HEK293T (cell line): ENCODE measurements at regions not wholly inside any gene's neighbourhood (a gene's known extent, or its start where the extent isn't known, plus 50 kb on each side); places are given as distances from the start of the nearest gene placed in this dataset.

Experiments
- CTCF ChIA-PET: fragments of 350-600 bp; formaldehyde crosslinking; extraction: SDS; loops from one replicate; lab custom pipeline; 2021; ENCODE audit warnings: antibody characterized with exemption, inconsistent platforms; lab: Yijun Ruan, JAX
- POLR2A ChIA-PET: fragments of 350-600 bp; formaldehyde crosslinking; extraction: SDS; loops from one replicate; lab custom pipeline; 2020; ENCODE audit warnings: antibody characterized with exemption, inconsistent platforms; lab: Yijun Ruan, JAX
- DNase-seq: peaks from one replicate; pipeline ENCODE4 v3.0.0; 2012; ENCODE audit warnings: mixed read lengths; ENCODE audit errors: extremely low spot score
- ARNT ChIP-seq: fragments of 450-650 bp; IDR thresholded peaks from 2 replicates; pipeline ENCODE4 v1.6.1; 2017; ENCODE audit warnings: mild to moderate bottlenecking
- BHLHE40 ChIP-seq: fragments of 450-650 bp; IDR thresholded peaks from 2 replicates; pipeline ENCODE4 v1.6.1; 2016; ENCODE audit warnings: mild to moderate bottlenecking, moderate library complexity, borderline replicate concordance
- CTBP1 ChIP-seq: fragments of 450-650 bp; IDR thresholded peaks from 2 replicates; pipeline ENCODE4 v1.6.1; 2016; ENCODE audit warnings: borderline replicate concordance
- ELF4 ChIP-seq: fragments of 450-650 bp; IDR thresholded peaks from 2 replicates; pipeline ENCODE4 v1.6.1; 2017; ENCODE audit warnings: antibody characterized with exemption
- FOXA1 ChIP-seq: fragments of 450-650 bp; IDR thresholded peaks from 2 replicates; pipeline ENCODE4 v1.6.1; 2016; ENCODE audit warnings: mild to moderate bottlenecking
- FOXK2 ChIP-seq: fragments of 450-650 bp; IDR thresholded peaks from 2 replicates; pipeline ENCODE4 v1.6.1; 2016; ENCODE audit warnings: mild to moderate bottlenecking
- FOXM1 ChIP-seq: fragments of 450-650 bp; IDR thresholded peaks from 2 replicates; pipeline ENCODE4 v1.6.1; 2017; ENCODE audit warnings: mild to moderate bottlenecking, borderline replicate concordance
- HDGF ChIP-seq: fragments of 450-650 bp; IDR thresholded peaks from 2 replicates; pipeline ENCODE4 v1.6.1; 2017; ENCODE audit warnings: antibody characterized with exemption, borderline replicate concordance
- L3MBTL2 ChIP-seq: fragments of 450-650 bp; conservative IDR thresholded peaks from 2 replicates; pipeline ENCODE4 v1.6.1; 2016; ENCODE audit warnings: mild to moderate bottlenecking
- LEF1 ChIP-seq: fragments of 450-650 bp; IDR thresholded peaks from 2 replicates; pipeline ENCODE4 v1.6.1; 2017; ENCODE audit warnings: mild to moderate bottlenecking, borderline replicate concordance
- NFRKB ChIP-seq: fragments of 450-650 bp; IDR thresholded peaks from 2 replicates; pipeline ENCODE4 v1.6.1; 2016; ENCODE audit warnings: mild to moderate bottlenecking, moderate library complexity
- PKNOX1 ChIP-seq: fragments of 450-650 bp; IDR thresholded peaks from 2 replicates; pipeline ENCODE4 v1.6.1; 2016
- SP1 ChIP-seq: fragments of 450-650 bp; IDR thresholded peaks from 2 replicates; pipeline ENCODE4 v1.6.1; 2017
- SUZ12 ChIP-seq: fragments of 450-650 bp; IDR thresholded peaks from 2 replicates; pipeline ENCODE4 v1.6.1; 2016; ENCODE audit warnings: mild to moderate bottlenecking
- TARDBP ChIP-seq: fragments of 450-650 bp; IDR thresholded peaks from 2 replicates; pipeline ENCODE4 v1.6.1; 2016
- ZNF384 ChIP-seq: fragments of 450-650 bp; IDR thresholded peaks from 2 replicates; pipeline ENCODE4 v1.6.1; 2016

- POLR2A ChIA-PET: no interaction called here
Measured at GRCh38 chr22:47783433-47784366, 1021.2 kb downstream of the TBC1D22A start.

DNA sequence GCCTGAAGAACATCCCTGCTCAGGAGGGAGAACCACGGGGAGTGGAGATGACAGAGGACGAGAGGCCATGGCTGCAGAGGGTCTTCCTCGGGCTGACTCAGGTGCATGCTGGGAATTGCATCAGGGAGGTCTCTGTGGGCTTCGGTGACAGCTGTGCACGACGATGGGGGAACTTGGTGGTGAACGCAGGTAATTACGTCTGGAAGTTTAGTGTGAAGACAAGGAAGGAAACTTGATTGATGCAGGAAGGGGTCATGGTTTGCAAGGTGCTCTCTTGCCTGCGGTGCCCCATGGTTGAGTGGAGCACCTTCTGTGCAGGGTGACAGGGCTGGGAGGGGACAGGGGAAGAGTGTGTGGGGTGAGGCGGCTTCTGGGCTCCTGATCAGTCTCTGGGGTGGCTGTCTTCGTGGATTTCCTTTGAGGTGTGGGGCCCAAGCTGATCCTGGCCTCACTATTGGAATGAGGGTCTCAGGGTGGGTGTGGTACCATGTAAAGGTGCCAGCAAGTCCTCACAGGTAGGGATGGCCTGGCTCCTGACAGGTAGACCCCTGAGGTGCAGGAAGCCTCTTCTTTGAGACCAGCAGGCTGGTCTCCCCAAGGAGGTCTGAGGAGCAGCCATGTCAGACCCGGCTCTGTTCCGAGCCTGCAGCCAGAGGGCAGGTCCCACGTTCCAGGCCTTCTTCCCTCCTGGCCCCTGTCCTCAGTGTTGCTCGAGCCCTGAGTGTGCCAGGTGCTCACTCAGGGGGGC lies 1020.1 kb downstream of the TBC1D22A start:
- no peak for DNase-seq
- ChIA-PET CTCF (no interaction called here), POLR2A (no interaction called here)
- TF ChIP-seq L3MBTL2 (no peak), NFRKB (no peak), BHLHE40 (no peak), HDGF (no peak)

More at GRCh38 chr22:47783433-47784366, 1021.2 kb downstream of the TBC1D22A start:
- CTCF ChIA-PET: no interaction called here
- no peak for TF ChIP-seq FOXA1
- no peak for TF ChIP-seq CTBP1
- no peak for DNase-seq

GRCh38 chr22:47781427-47782111 lies 1019.1 kb downstream of the TBC1D22A start:
- ChIA-PET POLR2A (no interaction called here), CTCF (no interaction called here)
- DNase-seq: no peak
- TF ChIP-seq SUZ12 (no peak), TARDBP (no peak), CTBP1 (no peak), ARNT (no peak), LEF1 (no peak), FOXK2 (no peak), ZNF384 (no peak), L3MBTL2 (no peak), ELF4 (no peak)

GRCh38 chr22:47781024-47781423 lies 1018.6 kb downstream of the TBC1D22A start:
- no peak for DNase-seq
- TF ChIP-seq FOXA1 (no peak), SUZ12 (no peak), FOXK2 (no peak), FOXM1 (no peak), L3MBTL2 (no peak), ARNT (no peak), CTBP1 (no peak), LEF1 (no peak), SP1 (no peak), ELF4 (no peak), BHLHE40 (no peak), TARDBP (no peak), PKNOX1 (no peak), ZNF384 (no peak), HDGF (no peak)
- ChIA-PET CTCF (no interaction called here), POLR2A (no interaction called here)

DNA sequence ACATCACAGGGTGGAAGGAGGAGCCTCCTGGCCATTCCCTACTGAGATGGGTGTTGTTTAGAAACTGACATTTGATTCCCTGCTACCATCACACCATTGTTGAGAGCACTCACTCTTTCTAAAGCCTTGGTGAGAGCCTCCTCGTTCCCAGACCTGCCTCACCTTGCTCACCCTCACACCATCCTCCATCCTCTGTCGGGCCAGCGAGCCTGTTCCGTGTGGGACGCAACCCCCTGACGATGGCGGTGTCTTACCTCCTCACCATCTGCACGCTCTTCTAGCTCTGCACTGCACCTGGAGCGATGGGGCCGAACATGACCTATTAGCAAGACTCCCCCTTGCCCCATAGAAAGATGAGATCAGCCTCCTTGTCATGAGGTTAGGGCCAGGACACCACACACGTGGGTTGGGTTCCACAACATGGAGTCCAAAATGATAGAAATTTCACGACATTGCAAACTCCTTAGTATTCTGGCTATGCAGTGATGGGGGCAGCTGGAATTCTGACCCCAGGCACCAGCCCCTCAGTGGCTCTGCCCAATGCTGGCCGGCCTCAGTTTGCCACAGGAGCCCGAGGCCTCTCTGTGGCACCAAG lies 1017.9 kb downstream of the TBC1D22A start:
- no peak for DNase-seq
- CTCF ChIA-PET: no interaction called here
- no peak for TF ChIP-seq TARDBP
- no peak for TF ChIP-seq FOXK2
- TF ChIP-seq PKNOX1: no peak
- TF ChIP-seq ZNF384: no peak
- no peak for TF ChIP-seq LEF1
- TF ChIP-seq SUZ12: no peak
- no peak for TF ChIP-seq ELF4
- no peak for TF ChIP-seq HDGF
- TF ChIP-seq FOXA1: no peak
- TF ChIP-seq L3MBTL2: no peak
- TF ChIP-seq FOXM1: no peak
- no peak for TF ChIP-seq BHLHE40
- no peak for TF ChIP-seq CTBP1
- TF ChIP-seq NFRKB: no peak
- no peak for TF ChIP-seq SP1
- no peak for TF ChIP-seq ARNT
- POLR2A ChIA-PET: no interaction called here

- POLR2A ChIA-PET: no interaction called here
Measured at GRCh38 chr22:47779474-47779873, 1017.0 kb downstream of the TBC1D22A start.

More at GRCh38 chr22:47779474-47779873, 1017.0 kb downstream of the TBC1D22A start:
- TF ChIP-seq ARNT (no peak), FOXK2 (no peak), NFRKB (no peak), HDGF (no peak), SUZ12 (no peak), ELF4 (no peak), ZNF384 (no peak)
- CTCF ChIA-PET: no interaction called here
- DNase-seq: no peak
